ENCODE measurements at regions not wholly inside any gene's neighbourhood (a gene's known extent, or its start where the extent isn't known, plus 50 kb on each side); places are given as distances from the start of the nearest gene placed in this dataset.

DNA sequence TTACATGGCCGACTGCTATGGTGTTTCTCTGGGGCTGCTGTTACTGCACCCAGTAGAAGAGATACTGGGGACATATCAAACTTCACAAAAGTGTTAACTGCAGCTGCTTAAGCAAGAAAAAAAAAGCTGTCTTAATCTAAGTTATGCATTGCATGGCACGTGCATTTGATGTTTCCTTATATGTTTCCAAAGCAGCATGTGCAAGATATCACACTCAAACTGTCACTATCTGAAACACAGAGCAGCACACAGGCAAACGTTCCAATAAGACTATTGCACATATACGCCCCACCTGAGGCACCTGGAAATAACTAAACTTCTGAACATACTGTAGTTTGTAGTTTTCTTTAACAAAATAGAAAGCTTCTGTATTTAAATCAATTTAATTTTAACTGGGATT lies 671.4 kb upstream of the ADGRL2 start:
- no peak overlapping the region for H3K27ac ChIP-seq
- H3K4me3 ChIP-seq, result no peak overlapping the region
- H3K4me1 ChIP-seq, result no peaks in the 10 kb centered on the region
- H3K27me3 ChIP-seq (replicated peaks in 1 of 7), result no peaks in the 10 kb centered on the region
- no peak for DNase-seq
- no peaks in the 10 kb centered on the region for H3K36me3 ChIP-seq
- H3K9me3 ChIP-seq, result no peaks in the 10 kb centered on the region
- WGBS, 5 donors, result 69 to 80% (median 78%) methylated on average over 4 of the region's 4 CpGs
- intact Hi-C loops (cut with DNase I; ENCODE audit: low total_unique reads), result no loop called here
- TF ChIP-seq POLR2AphosphoS5 (IDR thresholded peaks at IDR 0.05) (no peak), POLR2A (IDR thresholded peaks at IDR 0.05) (no peak)
- TF ChIP-seq, protein P1, sequence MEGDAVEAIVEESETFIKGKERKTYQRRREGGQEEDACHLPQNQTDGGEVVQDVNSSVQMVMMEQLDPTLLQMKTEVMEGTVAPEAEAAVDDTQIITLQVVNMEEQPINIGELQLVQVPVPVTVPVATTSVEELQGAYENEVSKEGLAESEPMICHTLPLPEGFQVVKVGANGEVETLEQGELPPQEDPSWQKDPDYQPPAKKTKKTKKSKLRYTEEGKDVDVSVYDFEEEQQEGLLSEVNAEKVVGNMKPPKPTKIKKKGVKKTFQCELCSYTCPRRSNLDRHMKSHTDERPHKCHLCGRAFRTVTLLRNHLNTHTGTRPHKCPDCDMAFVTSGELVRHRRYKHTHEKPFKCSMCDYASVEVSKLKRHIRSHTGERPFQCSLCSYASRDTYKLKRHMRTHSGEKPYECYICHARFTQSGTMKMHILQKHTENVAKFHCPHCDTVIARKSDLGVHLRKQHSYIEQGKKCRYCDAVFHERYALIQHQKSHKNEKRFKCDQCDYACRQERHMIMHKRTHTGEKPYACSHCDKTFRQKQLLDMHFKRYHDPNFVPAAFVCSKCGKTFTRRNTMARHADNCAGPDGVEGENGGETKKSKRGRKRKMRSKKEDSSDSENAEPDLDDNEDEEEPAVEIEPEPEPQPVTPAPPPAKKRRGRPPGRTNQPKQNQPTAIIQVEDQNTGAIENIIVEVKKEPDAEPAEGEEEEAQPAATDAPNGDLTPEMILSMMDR (IDR thresholded peaks at IDR 0.05 in 8 of 11, conservative IDR thresholded peaks at IDR 0.05 in 3 of 11), result no peak

DNA sequence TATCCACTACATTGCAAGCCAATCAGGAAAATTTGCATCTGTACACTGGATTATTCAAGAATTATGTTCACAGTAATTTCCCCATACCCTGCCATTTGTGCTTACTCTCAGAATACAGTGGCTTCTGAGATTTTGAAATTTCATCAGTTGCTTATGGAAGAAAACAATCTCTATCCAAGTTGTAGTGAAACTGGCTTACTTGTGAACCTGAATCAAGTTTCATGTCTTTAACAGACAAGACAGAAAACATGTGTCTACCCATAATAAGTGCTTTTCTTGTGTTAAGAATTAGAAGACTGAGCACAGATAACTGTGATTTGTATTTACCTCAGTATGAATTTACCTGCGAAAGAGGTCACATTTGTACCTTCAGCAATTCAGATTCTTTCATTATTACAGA lies 672.7 kb upstream of the ADGRL2 start:
- no peak for DNase-seq

DNA sequence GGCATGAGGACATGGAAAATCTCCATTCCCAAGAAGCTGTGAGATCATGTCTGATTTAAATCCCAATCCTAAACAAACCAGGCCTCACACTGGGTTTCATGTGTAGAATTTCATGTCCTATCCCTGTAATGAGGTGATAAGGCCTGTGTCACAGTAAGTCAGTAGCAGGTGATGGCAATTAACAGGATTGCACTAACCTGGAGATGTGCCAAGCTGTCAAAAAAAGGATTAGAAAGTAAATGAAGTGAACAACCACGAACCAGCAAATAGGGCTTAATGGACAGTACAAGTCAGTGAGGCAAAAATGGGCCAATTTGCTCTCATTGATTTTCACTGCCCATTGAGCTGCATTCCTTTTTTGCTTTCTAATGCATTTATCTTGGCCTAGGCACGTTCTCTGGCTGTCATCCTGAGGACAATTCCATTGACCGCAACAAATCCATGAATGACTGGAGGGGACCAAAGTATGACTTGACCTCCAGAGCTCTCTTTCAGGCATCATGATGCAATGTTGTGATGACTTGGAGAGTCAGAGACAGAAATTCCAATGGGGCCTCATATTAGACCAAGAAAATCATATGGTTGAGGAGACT lies 673.6 kb upstream of the ADGRL2 start:
- 52 to 70% (median 60%) methylated on average over 3 of the region's 3 CpGs for WGBS, 5 donors
- intact Hi-C loops (cut with DNase I; ENCODE audit: low total_unique reads), result no loop called here

More for the DNA sequence above, 672.7 kb upstream of the ADGRL2 start:
- H3K27ac ChIP-seq, result no peak overlapping the region
- H3K9me3 ChIP-seq, result no peaks in the 10 kb centered on the region
- intact Hi-C loops (cut with DNase I; ENCODE audit: low total_unique reads), result no loop called here
- TF ChIP-seq POLR2A (IDR thresholded peaks at IDR 0.05), result no peak
- TF ChIP-seq, protein P1 (IDR thresholded peaks at IDR 0.05 in 8 of 11, conservative IDR thresholded peaks at IDR 0.05 in 3 of 11), result no peak
- no peak for TF ChIP-seq POLR2AphosphoS5 (IDR thresholded peaks at IDR 0.05)
- no peaks in the 10 kb centered on the region for H3K36me3 ChIP-seq
- no peaks in the 10 kb centered on the region for H3K4me1 ChIP-seq
- H3K4me3 ChIP-seq, result no peak overlapping the region
- 88 to 95% (median 90%) methylated on average over 1 of the region's 1 CpG for WGBS, 5 donors
- H3K27me3 ChIP-seq (replicated peaks in 1 of 7), result no peaks in the 10 kb centered on the region

DNA sequence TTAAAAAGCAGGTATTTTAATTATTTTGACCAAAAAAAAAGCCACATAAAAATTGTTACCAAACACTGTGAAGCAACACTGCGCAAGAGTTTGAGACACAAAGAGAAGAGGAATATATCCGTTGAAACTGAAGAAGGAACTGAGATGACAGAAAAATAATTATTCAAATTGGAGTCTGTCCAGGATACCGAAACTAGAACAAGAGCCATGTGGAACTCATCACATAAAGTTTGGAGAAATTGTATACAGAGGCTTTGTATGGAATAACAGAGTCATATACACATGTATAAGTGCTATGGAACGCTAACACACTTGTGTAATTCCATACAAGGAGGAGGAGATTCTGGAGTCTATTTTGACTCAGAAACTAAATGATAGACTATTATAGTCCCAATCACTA lies 675.1 kb upstream of the ADGRL2 start:
- Histone ChIP-seq H3K27me3 (replicated peaks in 1 of 7) (no peaks in the 10 kb centered on the region), H3K9me3 (no peaks in the 10 kb centered on the region), H3K4me3 (no peak overlapping the region), H3K4me1 (no peaks in the 10 kb centered on the region), H3K36me3 (no peaks in the 10 kb centered on the region), H3K27ac (peak overlapping the region in 2 of 8 donors; percentile 48 to 54)
- DNase-seq, result no peak
- intact Hi-C loops (cut with DNase I; ENCODE audit: low total_unique reads), result no loop called here
- WGBS, 5 donors, result 49 to 75% (median 58%) methylated on average over 4 of the region's 4 CpGs
- TF ChIP-seq POLR2A (IDR thresholded peaks at IDR 0.05), result no peak
- TF ChIP-seq, protein P1 (IDR thresholded peaks at IDR 0.05 in 8 of 11, conservative IDR thresholded peaks at IDR 0.05 in 3 of 11), result no peak
- TF ChIP-seq POLR2AphosphoS5 (IDR thresholded peaks at IDR 0.05), result no peak

More for the DNA sequence above, 673.6 kb upstream of the ADGRL2 start:
- TF ChIP-seq POLR2A (IDR thresholded peaks at IDR 0.05), result no peak
- TF ChIP-seq POLR2AphosphoS5 (IDR thresholded peaks at IDR 0.05), result no peak
- TF ChIP-seq, protein P1 (IDR thresholded peaks at IDR 0.05 in 8 of 11, conservative IDR thresholded peaks at IDR 0.05 in 3 of 11), result no peak
- H3K4me3 ChIP-seq, result no peak overlapping the region
- DNase-seq, result no peak
- no peaks in the 10 kb centered on the region for H3K9me3 ChIP-seq
- no peaks in the 10 kb centered on the region for H3K27me3 ChIP-seq (replicated peaks in 1 of 7)
- H3K4me1 ChIP-seq, result no peaks in the 10 kb centered on the region
- no peak overlapping the region for H3K27ac ChIP-seq
- no peaks in the 10 kb centered on the region for H3K36me3 ChIP-seq
